Muscle layer of colon (tissue), 2 donors: ENCODE measurements at regions not wholly inside any gene's neighbourhood (a gene's known extent, or its start where the extent isn't known, plus 50 kb on each side); places are given as distances from the start of the nearest gene placed in this dataset.

Experiments used
- H3K27ac ChIP-seq: one replicate; pipeline ENCODE4 v1.7.0; 2013; ENCODE audit warnings: low read depth, mild to moderate bottlenecking, low read length, moderate library complexity
- H3K27me3 ChIP-seq, 2 donors: one replicate each; pipeline ENCODE4 v1.7.0; 2013; ENCODE audit warnings: low read length in 2 of 2, mild to moderate bottlenecking in 2 of 2; ENCODE audit not compliant: insufficient read depth in 2 of 2, control insufficient read depth in 1 of 2
- H3K36me3 ChIP-seq: one replicate; pipeline ENCODE4 v1.7.0; 2013; ENCODE audit warnings: mild to moderate bottlenecking, low read length; ENCODE audit not compliant: insufficient read depth
- H3K4me1 ChIP-seq: one replicate; pipeline ENCODE4 v1.7.0; 2013; ENCODE audit warnings: mild to moderate bottlenecking, low read length; ENCODE audit not compliant: insufficient read depth
- H3K4me3 ChIP-seq, 2 donors: one replicate each; pipeline ENCODE4 v1.7.0; 2013; ENCODE audit warnings: low read length in 2 of 2, low read depth in 1 of 2, mild to moderate bottlenecking in 1 of 2, moderate library complexity in 1 of 2
- H3K9ac ChIP-seq: one replicate; pipeline ENCODE4 v1.7.0; 2013; ENCODE audit warnings: low read length
- H3K9me3 ChIP-seq: one replicate; pipeline ENCODE4 v1.7.0; 2013; ENCODE audit warnings: mild to moderate bottlenecking, low read length
- donor health status: abdominal sarcoma.
- donor health status: Adenocarcinoma of cecum.

DNA sequence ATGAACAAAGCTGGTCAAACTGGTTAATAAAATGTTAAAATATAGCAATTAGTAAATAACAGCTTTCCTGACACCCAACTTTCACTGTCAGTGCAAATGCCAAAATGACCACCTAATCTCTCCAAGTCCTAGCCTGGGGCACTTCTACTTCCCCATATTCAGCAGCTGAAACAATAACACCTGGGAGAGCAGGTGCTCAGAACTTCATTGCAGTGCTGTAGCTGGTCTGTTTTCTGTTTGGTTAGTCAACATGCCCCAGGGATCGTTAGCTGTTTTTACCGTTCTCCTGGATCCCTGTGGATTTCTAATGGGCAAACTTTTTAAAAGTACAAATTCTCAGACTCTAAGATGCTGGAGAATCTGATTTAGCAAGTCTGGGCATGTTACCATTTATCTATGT, 759.7 kb downstream of the GALC start:
- Histone ChIP-seq H3K4me1 (no peaks in the 10 kb centered on the region), H3K9me3 (no peaks in the 10 kb centered on the region), H3K4me3 (no peak overlapping the region), H3K9ac (no peak overlapping the region), H3K27me3 (no peaks in the 10 kb centered on the region), H3K27ac (no peak overlapping the region), H3K36me3 (no peaks in the 10 kb centered on the region)

DNA sequence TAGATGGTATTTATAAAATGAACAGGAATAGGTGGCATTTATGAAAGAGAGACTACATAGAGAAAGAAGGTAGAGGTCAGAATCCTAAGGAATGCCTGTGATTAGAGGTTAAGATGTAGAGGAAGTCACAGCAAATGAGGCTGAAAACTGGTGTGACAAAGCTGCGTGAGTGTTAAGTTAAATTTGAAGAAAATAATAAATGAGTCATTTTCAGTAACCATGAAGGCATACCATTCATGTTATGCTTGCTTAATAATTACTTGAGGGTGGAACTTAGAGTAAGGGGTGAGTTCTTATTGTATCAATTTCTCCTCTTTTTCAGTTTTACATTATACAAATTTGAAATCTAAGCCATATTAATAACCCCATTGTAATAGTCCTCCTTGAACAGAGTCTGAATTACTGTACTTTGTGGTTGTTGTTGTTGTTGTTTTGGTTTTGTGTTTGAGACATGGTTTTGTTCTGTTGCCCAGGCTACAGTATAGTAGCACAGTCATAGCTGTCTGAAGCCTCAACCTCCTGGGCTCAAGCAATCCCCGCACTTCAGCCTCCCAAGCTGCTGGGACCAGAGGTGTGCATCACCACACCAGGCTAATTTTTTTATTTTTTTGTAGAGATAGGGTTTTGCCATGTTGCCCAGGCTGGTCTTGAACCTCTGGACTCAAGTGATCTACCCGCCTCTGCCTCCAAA, 761.5 kb downstream of the GALC start:
- H3K27me3 ChIP-seq, result no peaks in the 10 kb centered on the region
- H3K4me1 ChIP-seq, result no peaks in the 10 kb centered on the region
- H3K9me3 ChIP-seq, result no peaks in the 10 kb centered on the region
- no peak overlapping the region for H3K9ac ChIP-seq
- no peak overlapping the region for H3K4me3 ChIP-seq
- H3K27ac ChIP-seq, result no peak overlapping the region
- H3K36me3 ChIP-seq, result no peaks in the 10 kb centered on the region

DNA sequence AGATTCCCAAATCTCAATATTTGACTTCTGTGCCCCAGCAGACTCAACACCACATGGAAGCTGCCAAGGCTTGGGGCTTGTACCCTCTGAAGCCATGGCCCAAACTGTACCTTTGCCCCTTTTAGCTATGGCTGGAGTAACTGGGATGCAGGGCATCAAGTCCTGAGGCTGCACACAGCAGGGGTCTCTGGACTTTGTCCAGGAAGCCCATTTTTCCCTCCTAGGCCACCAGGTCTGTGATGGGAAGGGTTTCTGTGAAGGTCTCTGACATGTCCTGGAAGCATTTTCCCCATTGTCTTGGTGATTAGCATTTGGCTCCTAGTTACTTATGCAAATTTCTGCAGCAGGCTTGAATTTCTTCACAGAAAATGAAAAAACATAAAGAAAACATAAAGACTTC, 762.3 kb downstream of the GALC start:
- Histone ChIP-seq H3K27me3 (no peaks in the 10 kb centered on the region), H3K27ac (no peak overlapping the region), H3K9ac (no peak overlapping the region), H3K9me3 (no peaks in the 10 kb centered on the region), H3K36me3 (no peaks in the 10 kb centered on the region), H3K4me1 (no peaks in the 10 kb centered on the region), H3K4me3 (no peak overlapping the region)

DNA sequence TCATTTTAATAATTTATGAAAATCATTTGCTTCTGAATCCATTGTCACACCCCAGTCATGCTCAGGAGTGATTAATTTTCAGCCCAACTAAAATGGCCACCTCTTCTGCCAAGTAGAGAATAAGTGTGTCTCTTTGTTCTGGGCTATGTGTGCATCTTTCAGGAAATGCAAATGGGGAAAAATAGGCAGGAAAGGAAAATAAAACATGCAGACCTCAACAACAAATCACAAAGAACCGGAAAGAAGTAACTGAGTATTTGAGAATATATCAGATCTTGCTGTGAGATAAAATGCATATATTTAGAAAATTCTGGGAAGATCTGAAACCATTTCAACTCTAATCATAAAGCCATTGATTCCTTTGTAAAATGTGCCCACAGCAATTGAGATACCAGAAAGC, 763.9 kb downstream of the GALC start:
- no peaks in the 10 kb centered on the region for H3K27me3 ChIP-seq
- H3K36me3 ChIP-seq, result no peaks in the 10 kb centered on the region

DNA sequence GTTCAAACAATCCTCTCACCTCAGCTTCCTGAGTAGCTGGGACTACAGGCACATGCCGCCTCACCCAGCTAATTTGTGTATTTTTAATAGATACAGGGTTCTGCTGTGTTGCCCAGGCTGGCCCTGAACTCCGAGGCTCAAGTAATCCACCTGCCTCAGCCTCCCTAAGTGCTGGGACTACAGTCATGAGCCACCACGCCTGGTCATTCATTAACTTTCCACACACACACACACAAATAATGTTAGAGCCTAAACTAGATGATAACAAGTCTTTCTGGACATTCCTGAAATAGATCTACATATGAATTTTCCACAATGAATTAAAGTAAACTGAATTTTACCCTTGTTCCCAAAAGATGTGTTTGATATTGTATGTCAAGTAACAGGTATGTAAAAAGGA, 776.0 kb downstream of the GALC start:
- Histone ChIP-seq H3K36me3 (no peaks in the 10 kb centered on the region), H3K9ac (no peak overlapping the region), H3K4me1 (no peaks in the 10 kb centered on the region), H3K27me3 (no peaks in the 10 kb centered on the region), H3K4me3 (no peak overlapping the region), H3K27ac (no peak overlapping the region), H3K9me3 (no peaks in the 10 kb centered on the region)

More for the DNA sequence above, 763.9 kb downstream of the GALC start:
- H3K4me3 ChIP-seq, result no peak overlapping the region
- H3K9ac ChIP-seq, result no peak overlapping the region
- H3K4me1 ChIP-seq, result no peaks in the 10 kb centered on the region
- no peaks in the 10 kb centered on the region for H3K9me3 ChIP-seq
- no peak overlapping the region for H3K27ac ChIP-seq

DNA sequence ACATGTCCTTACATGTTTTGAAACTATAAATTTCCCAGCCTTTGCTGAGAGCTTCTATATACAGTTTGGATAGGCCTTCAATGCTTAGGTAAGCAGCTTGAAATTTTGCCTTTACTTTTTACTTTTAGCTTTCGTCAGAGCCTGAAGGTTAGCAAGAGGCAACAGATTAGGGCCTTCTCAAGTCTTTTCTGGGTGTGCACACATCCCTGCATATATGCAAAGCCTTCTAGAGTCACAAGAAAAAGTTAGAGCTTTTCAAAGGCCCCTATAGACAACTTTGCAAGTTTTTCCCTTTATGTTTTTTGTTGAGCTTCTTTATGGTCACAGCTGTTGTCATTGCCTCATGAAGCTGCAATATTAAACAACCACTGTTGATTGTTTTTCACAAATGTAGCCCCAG, 778.4 kb downstream of the GALC start:
- Histone ChIP-seq H3K9me3 (no peaks in the 10 kb centered on the region), H3K27me3 (no peaks in the 10 kb centered on the region), H3K9ac (no peak overlapping the region), H3K36me3 (no peaks in the 10 kb centered on the region), H3K4me1 (no peaks in the 10 kb centered on the region), H3K27ac (no peak overlapping the region), H3K4me3 (no peak overlapping the region)

DNA sequence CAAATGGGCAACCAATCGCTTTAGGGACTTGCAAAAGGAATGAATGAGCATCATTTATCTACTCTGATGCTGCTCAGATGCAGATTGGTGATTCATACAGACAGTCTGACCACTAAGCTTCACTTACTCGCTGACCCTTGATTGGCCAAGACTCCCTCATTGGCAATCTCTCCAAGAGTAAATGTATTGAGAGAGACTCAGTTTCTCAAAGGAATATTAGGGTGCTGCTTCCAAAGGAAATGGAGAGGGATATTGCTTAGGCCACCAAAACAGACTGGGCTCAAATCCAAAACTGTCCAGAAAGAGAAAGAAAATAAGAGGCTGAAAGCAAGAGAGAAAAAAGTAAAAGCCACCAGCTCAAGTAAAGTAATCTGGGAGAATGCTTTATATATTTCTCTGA, 785.2 kb downstream of the GALC start:
- H3K27me3 ChIP-seq, result no peaks in the 10 kb centered on the region
- H3K4me3 ChIP-seq, result no peak overlapping the region
- no peaks in the 10 kb centered on the region for H3K36me3 ChIP-seq
- H3K4me1 ChIP-seq, result no peaks in the 10 kb centered on the region
- H3K9ac ChIP-seq, result no peak overlapping the region
- H3K9me3 ChIP-seq, result no peaks in the 10 kb centered on the region
- no peak overlapping the region for H3K27ac ChIP-seq

DNA sequence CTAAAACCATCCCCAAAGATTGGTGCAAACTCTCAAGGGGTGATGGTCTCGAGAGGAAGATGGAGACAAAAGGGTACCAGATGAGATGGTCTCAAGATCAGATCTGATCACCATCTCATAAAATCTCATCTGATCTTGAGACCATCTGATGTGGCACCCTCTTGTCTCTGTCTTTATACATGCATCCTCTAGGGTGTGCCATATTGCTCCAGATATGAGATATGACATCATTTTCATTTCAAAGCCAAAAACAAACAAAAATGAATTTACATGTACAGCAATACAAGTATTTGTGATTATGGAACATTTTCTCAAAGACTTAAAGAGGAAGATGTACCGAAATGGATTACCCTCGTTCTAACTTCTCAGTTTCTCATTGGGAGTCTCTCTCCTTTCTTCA, 787.2 kb downstream of the GALC start:
- H3K27ac ChIP-seq, result no peak overlapping the region
- no peak overlapping the region for H3K9ac ChIP-seq
- H3K36me3 ChIP-seq, result no peaks in the 10 kb centered on the region
- H3K4me3 ChIP-seq, result no peak overlapping the region
- no peaks in the 10 kb centered on the region for H3K9me3 ChIP-seq
- H3K27me3 ChIP-seq, result no peaks in the 10 kb centered on the region
- H3K4me1 ChIP-seq, result no peaks in the 10 kb centered on the region

DNA sequence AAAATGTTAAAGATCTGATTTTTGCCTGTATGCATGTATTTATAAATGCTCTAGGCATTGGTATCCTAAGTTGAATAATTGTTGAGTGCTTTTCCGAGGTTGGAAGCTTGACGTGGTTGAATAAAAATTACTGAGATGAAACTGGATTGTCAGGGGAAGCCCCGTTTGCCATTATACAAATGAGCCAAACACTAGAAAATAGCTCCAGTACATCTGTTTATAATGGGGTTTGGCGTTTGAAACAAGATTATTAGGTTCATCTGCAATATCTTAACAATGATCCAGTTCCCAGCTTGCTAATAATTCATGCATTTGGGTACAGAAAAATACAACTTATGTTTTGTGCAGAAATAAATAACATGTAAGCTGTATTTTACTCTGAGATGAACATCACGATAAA, 789.6 kb downstream of the GALC start:
- H3K9ac ChIP-seq, result no peak overlapping the region
- H3K27me3 ChIP-seq, result no peaks in the 10 kb centered on the region
- no peak overlapping the region for H3K27ac ChIP-seq
- no peaks in the 10 kb centered on the region for H3K9me3 ChIP-seq
- no peaks in the 10 kb centered on the region for H3K36me3 ChIP-seq
- H3K4me1 ChIP-seq, result no peaks in the 10 kb centered on the region
- no peak overlapping the region for H3K4me3 ChIP-seq

DNA sequence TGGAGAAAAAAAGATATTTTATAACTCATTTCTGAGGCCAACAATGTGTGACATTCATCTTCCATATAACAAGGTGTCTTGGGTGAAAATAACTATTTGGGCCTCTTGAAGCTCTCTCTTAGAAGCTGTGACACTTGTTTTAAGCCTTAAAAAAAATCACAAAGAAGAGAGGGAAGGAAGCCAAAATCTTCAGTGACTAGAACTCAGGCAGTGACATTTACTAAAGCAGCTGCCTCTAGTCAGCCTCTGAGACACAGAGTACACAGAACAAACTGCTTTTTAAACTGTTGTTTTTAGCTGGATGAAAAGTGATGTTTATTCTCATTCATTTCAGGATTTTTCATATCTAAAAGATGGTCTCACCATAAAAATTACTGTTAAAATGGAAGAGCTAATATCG, 793.6 kb downstream of the GALC start:
- Histone ChIP-seq H3K4me1 (no peaks in the 10 kb centered on the region), H3K27me3 (no peaks in the 10 kb centered on the region), H3K9ac (no peak overlapping the region), H3K9me3 (no peaks in the 10 kb centered on the region), H3K27ac (no peak overlapping the region), H3K4me3 (no peak overlapping the region), H3K36me3 (no peaks in the 10 kb centered on the region)

DNA sequence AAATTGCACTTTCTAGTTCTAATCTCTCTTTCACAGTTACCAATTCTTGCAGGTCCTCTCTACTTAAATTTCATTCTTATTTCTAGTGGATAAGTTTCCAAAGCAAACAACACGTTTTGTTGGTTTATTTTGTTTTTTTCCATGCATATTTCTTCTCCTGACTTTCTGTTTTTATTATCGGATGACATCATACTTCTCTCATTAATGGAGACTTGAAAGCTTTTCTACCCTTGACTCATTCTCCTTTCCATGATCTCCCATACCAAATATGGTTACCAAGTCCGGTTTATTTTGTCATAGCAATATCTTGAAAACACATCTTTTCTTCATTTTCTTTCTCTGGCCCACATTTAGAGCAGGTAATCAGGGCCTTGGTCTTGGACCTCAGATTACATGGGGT, 796.5 kb downstream of the GALC start:
- no peaks in the 10 kb centered on the region for H3K36me3 ChIP-seq

DNA sequence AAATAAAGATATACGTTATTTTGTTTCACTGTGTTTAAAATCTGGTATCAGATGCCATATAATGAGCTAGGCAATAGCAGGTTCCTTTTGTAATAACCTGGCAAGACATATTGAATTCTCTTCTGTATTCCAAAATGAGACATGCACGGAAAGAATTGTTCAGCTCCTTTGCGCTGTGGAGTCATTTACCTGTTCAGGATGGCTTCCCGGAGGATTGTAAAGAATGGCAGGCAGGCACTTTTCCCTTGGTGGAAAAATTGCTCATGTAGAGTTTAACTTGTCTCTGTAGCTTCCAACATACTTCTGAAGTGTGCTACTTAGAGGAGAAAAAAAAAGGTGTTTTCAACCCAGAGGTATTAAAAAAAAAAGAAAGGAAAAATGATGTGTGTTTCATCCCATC, 805.2 kb downstream of the GALC start:
- no peak overlapping the region for H3K27ac ChIP-seq
- H3K36me3 ChIP-seq, result no peaks in the 10 kb centered on the region
- no peaks in the 10 kb centered on the region for H3K27me3 ChIP-seq
- H3K9ac ChIP-seq, result no peak overlapping the region
- H3K4me3 ChIP-seq, result no peak overlapping the region
- H3K4me1 ChIP-seq, result peaks cover 5% of the 10 kb centered on the region
- H3K9me3 ChIP-seq, result no peaks in the 10 kb centered on the region

More for the DNA sequence above, 796.5 kb downstream of the GALC start:
- Histone ChIP-seq H3K9me3 (no peaks in the 10 kb centered on the region), H3K9ac (no peak overlapping the region), H3K27ac (no peak overlapping the region), H3K4me3 (no peak overlapping the region), H3K27me3 (no peaks in the 10 kb centered on the region), H3K4me1 (no peaks in the 10 kb centered on the region)
